HG02938 (cell line): ENCODE measurements at regions not wholly inside any gene's neighbourhood (a gene's known extent, or its start where the extent isn't known, plus 50 kb on each side); places are given as distances from the start of the nearest gene placed in this dataset.

Source experiments
- ATAC-seq: cut with Tn5 transposase; IDR thresholded peaks from one replicate; pipeline ENCODE4 v1.9.1; 2021; ENCODE audit warnings: mild to moderate bottlenecking, moderate library complexity; ENCODE audit not compliant: unreplicated experiment

GRCh38 chr1:184919892-184920291 is 54.4 kb downstream of the NIBAN1 start:
- ATAC-seq: no peak

- ATAC-seq: no peak
These were observed 58.7 kb downstream of the NIBAN1 start for GRCh38 chr1:184915463-184916090.

GRCh38 chr1:184914149-184914548 is 60.2 kb downstream of the NIBAN1 start:
- no peak for ATAC-seq

GRCh38 chr1:184912392-184912791 is 61.9 kb downstream of the NIBAN1 start:
- ATAC-seq: no peak

- no peak for ATAC-seq
These were observed 62.5 kb downstream of the NIBAN1 start for GRCh38 chr1:184911830-184912229.

GRCh38 chr1:184911103-184911745 is 63.1 kb downstream of the NIBAN1 start:
- ATAC-seq: no peak

- no peak for ATAC-seq
These were observed 63.6 kb downstream of the NIBAN1 start for GRCh38 chr1:184910691-184911091.

- no peak for ATAC-seq
These were observed 64.3 kb downstream of the NIBAN1 start for GRCh38 chr1:184910005-184910404.

- no peak for ATAC-seq
These were observed 65.3 kb downstream of the NIBAN1 start for GRCh38 chr1:184909019-184909418.

- no peak for ATAC-seq
These were observed 65.8 kb downstream of the NIBAN1 start for GRCh38 chr1:184908506-184908905.

GRCh38 chr1:184907500-184907899 is 66.8 kb downstream of the NIBAN1 start:
- ATAC-seq: no peak

- no peak for ATAC-seq
These were observed 67.5 kb downstream of the NIBAN1 start for GRCh38 chr1:184906761-184907160.

- peak; percentile 4 for ATAC-seq
These were observed 68.5 kb downstream of the NIBAN1 start for GRCh38 chr1:184905601-184906322.

- ATAC-seq: no peak
These were observed 71.1 kb downstream of the NIBAN1 start for GRCh38 chr1:184903111-184903692.

- no peak for ATAC-seq
These were observed 73.8 kb downstream of the NIBAN1 start for GRCh38 chr1:184900507-184900906.

- ATAC-seq: no peak
These were observed 78.3 kb downstream of the NIBAN1 start for GRCh38 chr1:184896000-184896399.

- ATAC-seq: no peak
These were observed 79.2 kb downstream of the NIBAN1 start for GRCh38 chr1:184895086-184895485.

- no peak for ATAC-seq
These were observed 80.6 kb downstream of the NIBAN1 start for GRCh38 chr1:184893695-184894094.

GRCh38 chr1:184892116-184892515 is 82.2 kb downstream of the NIBAN1 start:
- ATAC-seq: peak; percentile 94

- no peak for ATAC-seq
These were observed 82.9 kb downstream of the NIBAN1 start for GRCh38 chr1:184891440-184891839.

- ATAC-seq: no peak
These were observed 83.8 kb downstream of the NIBAN1 start for GRCh38 chr1:184890539-184890973.

GRCh38 chr1:184889902-184890301 is 84.4 kb downstream of the NIBAN1 start:
- ATAC-seq: no peak
